HL-60 (cell line): ENCODE measurements at regions not wholly inside any gene's neighbourhood (a gene's known extent, or its start where the extent isn't known, plus 50 kb on each side); places are given as distances from the start of the nearest gene placed in this dataset.

Experiments
- DNase-seq, 2 experiments: peaks; one replicate each; pipeline ENCODE4 v3.0.0-alpha.2; 2010 to 2020; ENCODE audit warnings: low read depth in 1 of 2, low spot score in 1 of 2
- H3K27ac ChIP-seq: fragments of 250-450 bp; sonication (Bioruptor Pico); replicated peaks from 2 replicates; pipeline ENCODE4 v1.5.1; 2020; ENCODE audit warnings: mild to moderate bottlenecking, moderate library complexity
- H3K27me3 ChIP-seq: fragments of 250-450 bp; sonication (Bioruptor Pico); 2 replicates; pipeline ENCODE4 v1.5.1; 2021; ENCODE audit warnings: mild to moderate bottlenecking, moderate library complexity; ENCODE audit not compliant: insufficient read depth, poor library complexity, severe bottlenecking
- H3K4me3 ChIP-seq: replicated peaks from 2 replicates; pipeline ENCODE4 v1.5.1; 2011; ENCODE audit warnings: mild to moderate bottlenecking, control low read depth, low read length; ENCODE audit not compliant: insufficient read depth
- GABPA ChIP-seq: IDR thresholded peaks from 2 replicates; pipeline ENCODE4 v1.6.1; 2012; ENCODE audit warnings: low read depth
- POLR2AphosphoS5 ChIP-seq: IDR thresholded peaks from 2 replicates; pipeline ENCODE4 v1.6.1; 2012; ENCODE audit warnings: low read depth
- SPI1 ChIP-seq: IDR thresholded peaks from 2 replicates; pipeline ENCODE4 v1.6.1; 2012; ENCODE audit warnings: low read depth, mild to moderate bottlenecking, borderline replicate concordance
- TF ChIP-seq, protein P1 (sequence below): IDR thresholded peaks from 2 replicates; pipeline ENCODE4 v1.6.1; 2012; ENCODE audit warnings: low read depth; ENCODE audit not compliant: insufficient replicate concordance
- TF ChIP-seq, protein P2 (sequence below): IDR thresholded peaks from one replicate; pipeline ENCODE4 v1.5.1; 2011; ENCODE audit warnings: low read length, control low read depth, inconsistent platforms; ENCODE audit not compliant: insufficient read depth

DNA sequence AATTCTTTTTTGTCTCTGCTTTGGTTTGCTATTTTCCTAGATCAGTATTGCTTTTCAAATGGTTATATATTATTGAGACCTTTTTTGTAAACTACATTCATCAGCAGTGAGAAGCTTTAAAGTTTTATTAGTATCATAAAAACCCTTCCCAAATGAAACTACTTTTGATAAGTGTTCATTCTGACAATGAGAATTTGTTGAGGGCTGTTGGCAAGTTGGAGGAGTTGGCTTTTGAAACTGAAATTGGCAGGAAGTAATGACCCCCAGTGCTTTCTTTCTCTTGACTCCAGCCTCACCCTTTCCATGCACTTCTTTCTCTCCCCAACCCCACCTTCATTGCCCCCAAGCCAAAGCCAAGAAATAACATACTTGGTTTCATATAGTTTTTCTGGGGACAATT is 113.8 kb downstream of the ZIC5 start:
- TF ChIP-seq GABPA (no peak), POLR2AphosphoS5 (no peak), SPI1 (no peak)
- TF ChIP-seq, protein P1, sequence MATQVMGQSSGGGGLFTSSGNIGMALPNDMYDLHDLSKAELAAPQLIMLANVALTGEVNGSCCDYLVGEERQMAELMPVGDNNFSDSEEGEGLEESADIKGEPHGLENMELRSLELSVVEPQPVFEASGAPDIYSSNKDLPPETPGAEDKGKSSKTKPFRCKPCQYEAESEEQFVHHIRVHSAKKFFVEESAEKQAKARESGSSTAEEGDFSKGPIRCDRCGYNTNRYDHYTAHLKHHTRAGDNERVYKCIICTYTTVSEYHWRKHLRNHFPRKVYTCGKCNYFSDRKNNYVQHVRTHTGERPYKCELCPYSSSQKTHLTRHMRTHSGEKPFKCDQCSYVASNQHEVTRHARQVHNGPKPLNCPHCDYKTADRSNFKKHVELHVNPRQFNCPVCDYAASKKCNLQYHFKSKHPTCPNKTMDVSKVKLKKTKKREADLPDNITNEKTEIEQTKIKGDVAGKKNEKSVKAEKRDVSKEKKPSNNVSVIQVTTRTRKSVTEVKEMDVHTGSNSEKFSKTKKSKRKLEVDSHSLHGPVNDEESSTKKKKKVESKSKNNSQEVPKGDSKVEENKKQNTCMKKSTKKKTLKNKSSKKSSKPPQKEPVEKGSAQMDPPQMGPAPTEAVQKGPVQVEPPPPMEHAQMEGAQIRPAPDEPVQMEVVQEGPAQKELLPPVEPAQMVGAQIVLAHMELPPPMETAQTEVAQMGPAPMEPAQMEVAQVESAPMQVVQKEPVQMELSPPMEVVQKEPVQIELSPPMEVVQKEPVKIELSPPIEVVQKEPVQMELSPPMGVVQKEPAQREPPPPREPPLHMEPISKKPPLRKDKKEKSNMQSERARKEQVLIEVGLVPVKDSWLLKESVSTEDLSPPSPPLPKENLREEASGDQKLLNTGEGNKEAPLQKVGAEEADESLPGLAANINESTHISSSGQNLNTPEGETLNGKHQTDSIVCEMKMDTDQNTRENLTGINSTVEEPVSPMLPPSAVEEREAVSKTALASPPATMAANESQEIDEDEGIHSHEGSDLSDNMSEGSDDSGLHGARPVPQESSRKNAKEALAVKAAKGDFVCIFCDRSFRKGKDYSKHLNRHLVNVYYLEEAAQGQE: no peak
- TF ChIP-seq, protein P2, sequence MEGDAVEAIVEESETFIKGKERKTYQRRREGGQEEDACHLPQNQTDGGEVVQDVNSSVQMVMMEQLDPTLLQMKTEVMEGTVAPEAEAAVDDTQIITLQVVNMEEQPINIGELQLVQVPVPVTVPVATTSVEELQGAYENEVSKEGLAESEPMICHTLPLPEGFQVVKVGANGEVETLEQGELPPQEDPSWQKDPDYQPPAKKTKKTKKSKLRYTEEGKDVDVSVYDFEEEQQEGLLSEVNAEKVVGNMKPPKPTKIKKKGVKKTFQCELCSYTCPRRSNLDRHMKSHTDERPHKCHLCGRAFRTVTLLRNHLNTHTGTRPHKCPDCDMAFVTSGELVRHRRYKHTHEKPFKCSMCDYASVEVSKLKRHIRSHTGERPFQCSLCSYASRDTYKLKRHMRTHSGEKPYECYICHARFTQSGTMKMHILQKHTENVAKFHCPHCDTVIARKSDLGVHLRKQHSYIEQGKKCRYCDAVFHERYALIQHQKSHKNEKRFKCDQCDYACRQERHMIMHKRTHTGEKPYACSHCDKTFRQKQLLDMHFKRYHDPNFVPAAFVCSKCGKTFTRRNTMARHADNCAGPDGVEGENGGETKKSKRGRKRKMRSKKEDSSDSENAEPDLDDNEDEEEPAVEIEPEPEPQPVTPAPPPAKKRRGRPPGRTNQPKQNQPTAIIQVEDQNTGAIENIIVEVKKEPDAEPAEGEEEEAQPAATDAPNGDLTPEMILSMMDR: no peak
- no peak overlapping the region for H3K4me3 ChIP-seq
- DNase-seq: no peak
- H3K27ac ChIP-seq: no peak overlapping the region
- H3K27me3 ChIP-seq: no peaks in the 10 kb centered on the region

DNA sequence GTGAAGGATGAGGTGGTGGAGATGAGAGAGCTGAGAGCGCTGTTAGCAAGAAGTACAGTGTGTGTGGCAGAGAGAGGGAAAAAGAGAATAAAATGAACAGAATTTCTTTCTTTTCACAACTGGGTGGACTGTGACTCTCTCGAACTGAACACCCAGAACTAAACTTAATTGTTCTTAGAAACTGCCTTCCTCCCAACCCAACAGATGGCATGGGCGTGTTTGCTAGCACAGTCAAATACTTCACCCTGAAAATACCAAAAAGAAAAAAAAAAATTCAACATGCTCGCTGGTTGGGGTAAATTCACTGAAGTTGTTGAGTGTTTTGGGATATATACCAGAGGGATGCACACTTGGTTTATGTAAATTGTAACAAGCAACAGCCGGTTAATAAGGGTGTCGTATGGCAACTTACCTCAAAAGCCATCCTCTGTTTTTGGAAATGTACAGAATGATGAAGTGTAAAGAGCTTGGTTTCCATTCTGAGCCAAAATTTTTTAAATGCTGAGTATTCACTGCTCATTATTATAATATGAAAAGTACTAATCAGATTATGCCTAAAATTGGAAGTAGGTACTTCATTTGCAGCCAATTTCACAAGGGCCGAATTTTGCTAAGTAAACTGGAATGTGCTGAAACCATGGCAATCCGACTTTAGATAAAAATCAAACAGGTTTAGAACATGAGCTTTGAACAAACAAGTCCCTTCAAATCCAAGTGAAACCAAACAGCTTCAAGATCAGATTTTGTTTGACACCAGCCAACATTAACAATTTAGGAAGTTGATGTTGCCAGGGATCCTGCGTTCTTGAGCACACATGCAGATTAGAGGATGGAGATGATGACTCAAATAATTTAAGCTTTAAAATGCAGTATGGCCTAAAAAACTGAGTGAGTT is 115.8 kb downstream of the ZIC5 start:
- DNase-seq: no peak
- Histone ChIP-seq H3K27ac (no peak overlapping the region), H3K4me3 (no peak overlapping the region), H3K27me3 (no peaks in the 10 kb centered on the region)
- TF ChIP-seq GABPA (no peak), POLR2AphosphoS5 (no peak), SPI1 (no peak)
- TF ChIP-seq, protein P2: no peak
- TF ChIP-seq, protein P1: no peak

DNA sequence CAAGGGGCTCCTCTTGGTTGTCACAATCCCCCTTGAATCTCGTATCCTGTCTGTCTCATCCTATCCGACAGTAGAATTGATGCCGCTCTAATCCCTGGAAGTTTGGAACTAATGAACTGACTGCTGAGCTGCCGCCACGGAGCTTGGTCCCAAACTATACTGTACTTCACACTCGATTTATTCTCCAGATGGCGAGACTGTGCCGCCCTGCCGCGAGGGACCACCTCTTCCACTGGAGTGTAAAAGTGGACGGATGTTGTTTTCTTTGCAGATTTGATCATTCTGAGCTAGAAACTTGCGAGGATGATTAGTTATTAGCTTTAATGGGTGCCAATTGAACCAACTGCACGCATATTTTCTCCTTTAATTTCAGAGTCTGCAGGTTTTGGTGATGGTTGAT is 117.2 kb downstream of the ZIC5 start:
- no peak for DNase-seq
- no peak for TF ChIP-seq GABPA
- TF ChIP-seq, protein P2: no peak
- TF ChIP-seq, protein P1: no peak
- TF ChIP-seq POLR2AphosphoS5: no peak
- no peak for TF ChIP-seq SPI1
- no peaks in the 10 kb centered on the region for H3K27me3 ChIP-seq
- no peak overlapping the region for H3K4me3 ChIP-seq
- no peak overlapping the region for H3K27ac ChIP-seq
